GM23248 (cell line): ENCODE measurements at regions not wholly inside any gene's neighbourhood (a gene's known extent, or its start where the extent isn't known, plus 50 kb on each side); places are given as distances from the start of the nearest gene placed in this dataset.

ENCODE experiments used
- EZH2 ChIP-seq: fragments of 200-600 bp; sonication (generic); IDR thresholded peaks from 2 replicates; pipeline ENCODE4 v1.6.1; 2018; ENCODE audit warnings: antibody characterized with exemption, mild to moderate bottlenecking; ENCODE audit not compliant: insufficient read depth, poor library complexity, severe bottlenecking
- EZH2phosphoT487 ChIP-seq: fragments of 200-600 bp; sonication (generic); IDR thresholded peaks from 2 replicates; pipeline ENCODE4 v1.6.1; 2018; ENCODE audit warnings: antibody characterized with exemption, moderate library complexity, mild to moderate bottlenecking, low read depth; ENCODE audit not compliant: insufficient read depth

- TF ChIP-seq EZH2phosphoT487: no peak
- TF ChIP-seq EZH2: no peak
Observed at GRCh38 chr1:60622486-60622885, 459.9 kb upstream of the NFIA start.
